CD4-positive, CD25-positive, alpha-beta regulatory T cell (primary cell): ENCODE measurements at regions not wholly inside any gene's neighbourhood (a gene's known extent, or its start where the extent isn't known, plus 50 kb on each side); places are given as distances from the start of the nearest gene placed in this dataset.

Experiments used
- ATAC-seq, 2 donors: fragments of 150-1000 bp; cut with Tn5 transposase; one replicate each; pipeline ENCODE4 v1.10.0; 2021; ENCODE audit warnings: low read depth in 2 of 2, moderate number of reproducible peaks in 2 of 2, moderate library complexity in 1 of 2
- DNase-seq, 3 donors: peaks; one replicate each; pipeline versions ENCODE4 v3.0.0 to v3.0.0-alpha.2; 2012 to 2022; ENCODE audit warnings: mixed read lengths in 1 of 3
- H3K27ac ChIP-seq: one replicate; pipeline ENCODE4 v1.7.0; 2013; ENCODE audit warnings: mild to moderate bottlenecking, low read length; ENCODE audit not compliant: insufficient read depth, poor library complexity, severe bottlenecking
- H3K27me3 ChIP-seq: one replicate; pipeline ENCODE4 v1.7.0; 2013; ENCODE audit warnings: low read length; ENCODE audit not compliant: control insufficient read depth, insufficient read depth
- H3K36me3 ChIP-seq: one replicate; pipeline ENCODE4 v1.7.0; 2013; ENCODE audit warnings: mild to moderate bottlenecking, low read length, moderate library complexity; ENCODE audit not compliant: control insufficient read depth, insufficient read depth
- H3K4me1 ChIP-seq: 2 replicates; pipeline ENCODE4 v1.7.0; 2013; ENCODE audit warnings: mild to moderate bottlenecking, low read length; ENCODE audit not compliant: insufficient read depth, control insufficient read depth, poor library complexity, severe bottlenecking
- H3K4me3 ChIP-seq: one replicate; pipeline ENCODE4 v1.7.0; 2013; ENCODE audit warnings: low read depth, mild to moderate bottlenecking, low read length, moderate library complexity
- H3K9me3 ChIP-seq, 2 experiments: 1 replicate in 1 of 2; 2 replicates in 1 of 2; pipeline ENCODE4 v1.7.0; 2013; ENCODE audit warnings: low read length in 2 of 2, mild to moderate bottlenecking in 1 of 2, moderate library complexity in 1 of 2; ENCODE audit not compliant: control insufficient read depth in 2 of 2
- H3K27ac Mint-ChIP-seq, 3 donors: one replicate each; pipeline ENCODE4 v1.8.0; 2020 to 2022; ENCODE audit warnings: mild to moderate bottlenecking in 3 of 3, mixed read lengths in 3 of 3, moderate library complexity in 2 of 3
- H3K27me3 Mint-ChIP-seq: one replicate; pipeline ENCODE4 v1.8.0; 2022; ENCODE audit warnings: mild to moderate bottlenecking, mixed read lengths
- H3K36me3 Mint-ChIP-seq: one replicate; pipeline ENCODE4 v1.8.0; 2020; ENCODE audit warnings: mixed read lengths
- H3K4me1 Mint-ChIP-seq, 4 donors: one replicate each; pipeline ENCODE4 v1.8.0; 2020 to 2022; ENCODE audit warnings: mixed read lengths in 4 of 4, mild to moderate bottlenecking in 1 of 4
- H3K4me3 Mint-ChIP-seq, 4 donors: one replicate each; pipeline ENCODE4 v1.8.0; 2020 to 2022; ENCODE audit warnings: mild to moderate bottlenecking in 4 of 4, mixed read lengths in 4 of 4, moderate library complexity in 3 of 4
- H3K9me3 Mint-ChIP-seq, 7 donors: one replicate each; pipeline ENCODE4 v1.8.0; 2020 to 2022; ENCODE audit warnings: mixed read lengths in 7 of 7, mild to moderate bottlenecking in 3 of 7, moderate library complexity in 2 of 7

- peak in 1 of 3 donors; percentile 1 for DNase-seq
- H3K27ac Mint-ChIP-seq: no peak overlapping the region
- H3K9me3 Mint-ChIP-seq: peaks cover 0 to 15% (median 5%) of the 10 kb centered on the region in 7 donors
- H3K27me3 ChIP-seq: no peaks in the 10 kb centered on the region
- H3K36me3 Mint-ChIP-seq: no peaks in the 10 kb centered on the region
- H3K4me1 ChIP-seq: no peaks in the 10 kb centered on the region
- no peak overlapping the region for H3K4me3 ChIP-seq
- no peaks in the 10 kb centered on the region for H3K27me3 Mint-ChIP-seq
- no peak overlapping the region for H3K4me3 Mint-ChIP-seq
- no peaks in the 10 kb centered on the region for H3K4me1 Mint-ChIP-seq
- no peak for ATAC-seq
- no peak overlapping the region for H3K27ac ChIP-seq
- H3K9me3 ChIP-seq: no peaks in the 10 kb centered on the region
- H3K36me3 ChIP-seq: no peaks in the 10 kb centered on the region
Measured at GRCh38 chr2:122273785-122274419, 518.5 kb downstream of the TSN start.

- H3K27me3 ChIP-seq: no peaks in the 10 kb centered on the region
- H3K4me1 ChIP-seq: no peaks in the 10 kb centered on the region
- no peaks in the 10 kb centered on the region for H3K9me3 ChIP-seq
- no peak overlapping the region for H3K4me3 ChIP-seq
- DNase-seq (no peak), ATAC-seq (no peak)
- no peaks in the 10 kb centered on the region for H3K36me3 ChIP-seq
- Mint-ChIP-seq H3K4me1 (no peaks in the 10 kb centered on the region), H3K27me3 (no peaks in the 10 kb centered on the region), H3K4me3 (no peak overlapping the region), H3K27ac (no peak overlapping the region), H3K36me3 (no peaks in the 10 kb centered on the region), H3K9me3 (peaks cover 0 to 11% (median 3%) of the 10 kb centered on the region in 7 donors)
- no peak overlapping the region for H3K27ac ChIP-seq
Measured at GRCh38 chr2:122277956-122278355, 522.5 kb downstream of the TSN start.

GRCh38 chr2:122300758-122301157, 545.3 kb downstream of the TSN start:
- Mint-ChIP-seq H3K4me3 (no peak overlapping the region), H3K36me3 (no peaks in the 10 kb centered on the region), H3K27ac (no peak overlapping the region), H3K27me3 (no peaks in the 10 kb centered on the region), H3K4me1 (no peaks in the 10 kb centered on the region), H3K9me3 (peaks cover 1 to 30% (median 4%) of the 10 kb centered on the region in 7 donors)
- Histone ChIP-seq H3K4me3 (no peak overlapping the region), H3K36me3 (no peaks in the 10 kb centered on the region), H3K4me1 (no peaks in the 10 kb centered on the region), H3K9me3 (no peaks in the 10 kb centered on the region), H3K27ac (no peak overlapping the region), H3K27me3 (no peaks in the 10 kb centered on the region)
- no peak for ATAC-seq
- DNase-seq: no peak

GRCh38 chr2:122307763-122308162, 552.3 kb downstream of the TSN start:
- Histone ChIP-seq H3K36me3 (no peaks in the 10 kb centered on the region), H3K27ac (no peak overlapping the region), H3K9me3 (no peaks in the 10 kb centered on the region), H3K4me1 (no peaks in the 10 kb centered on the region), H3K27me3 (no peaks in the 10 kb centered on the region), H3K4me3 (no peak overlapping the region)
- Mint-ChIP-seq H3K4me3 (no peak overlapping the region), H3K27me3 (no peaks in the 10 kb centered on the region), H3K27ac (no peak overlapping the region), H3K4me1 (no peaks in the 10 kb centered on the region), H3K9me3 (peaks cover 0 to 21% (median 3%) of the 10 kb centered on the region in 7 donors), H3K36me3 (no peaks in the 10 kb centered on the region)
- no peak for ATAC-seq
- no peak for DNase-seq

GRCh38 chr2:122315306-122315705, 559.9 kb downstream of the TSN start:
- Histone ChIP-seq H3K9me3 (no peaks in the 10 kb centered on the region), H3K4me3 (no peak overlapping the region), H3K4me1 (no peaks in the 10 kb centered on the region), H3K27me3 (no peaks in the 10 kb centered on the region), H3K27ac (no peak overlapping the region), H3K36me3 (no peaks in the 10 kb centered on the region)
- H3K27ac Mint-ChIP-seq: no peak overlapping the region
- no peaks in the 10 kb centered on the region for H3K4me1 Mint-ChIP-seq
- DNase-seq (no peak), ATAC-seq (no peak)
- H3K9me3 Mint-ChIP-seq: peaks cover 0 to 10% (median 4%) of the 10 kb centered on the region in 7 donors
- H3K27me3 Mint-ChIP-seq: no peaks in the 10 kb centered on the region
- no peak overlapping the region for H3K4me3 Mint-ChIP-seq
- no peaks in the 10 kb centered on the region for H3K36me3 Mint-ChIP-seq

GRCh38 chr2:122319539-122320132, 564.2 kb downstream of the TSN start:
- no peak for DNase-seq
- Mint-ChIP-seq H3K9me3 (peaks cover 0 to 9% (median 4%) of the 10 kb centered on the region in 7 donors), H3K4me3 (no peak overlapping the region), H3K36me3 (no peaks in the 10 kb centered on the region), H3K27me3 (no peaks in the 10 kb centered on the region), H3K4me1 (no peaks in the 10 kb centered on the region), H3K27ac (no peak overlapping the region)
- H3K27ac ChIP-seq: no peak overlapping the region
- no peaks in the 10 kb centered on the region for H3K27me3 ChIP-seq
- no peaks in the 10 kb centered on the region for H3K4me1 ChIP-seq
- H3K36me3 ChIP-seq: no peaks in the 10 kb centered on the region
- no peak for ATAC-seq
- H3K4me3 ChIP-seq: no peak overlapping the region
- H3K9me3 ChIP-seq: no peaks in the 10 kb centered on the region

- H3K36me3 Mint-ChIP-seq: no peaks in the 10 kb centered on the region
- no peaks in the 10 kb centered on the region for H3K27me3 Mint-ChIP-seq
- Histone ChIP-seq H3K9me3 (no peaks in the 10 kb centered on the region), H3K27ac (no peak overlapping the region), H3K4me1 (no peaks in the 10 kb centered on the region), H3K27me3 (no peaks in the 10 kb centered on the region), H3K4me3 (no peak overlapping the region), H3K36me3 (no peaks in the 10 kb centered on the region)
- ATAC-seq: no peak
- H3K4me3 Mint-ChIP-seq: no peak overlapping the region
- peaks cover 0 to 9% (median 2%) of the 10 kb centered on the region in 7 donors for H3K9me3 Mint-ChIP-seq
- no peak overlapping the region for H3K27ac Mint-ChIP-seq
- no peak for DNase-seq
- no peaks in the 10 kb centered on the region for H3K4me1 Mint-ChIP-seq
Measured at GRCh38 chr2:122322815-122323214, 567.4 kb downstream of the TSN start.

GRCh38 chr2:122323927-122324326, 568.5 kb downstream of the TSN start:
- Mint-ChIP-seq H3K27me3 (no peaks in the 10 kb centered on the region), H3K27ac (no peak overlapping the region), H3K36me3 (no peaks in the 10 kb centered on the region), H3K4me3 (no peak overlapping the region), H3K4me1 (no peaks in the 10 kb centered on the region), H3K9me3 (peaks cover 0 to 9% (median 0%) of the 10 kb centered on the region in 7 donors)
- H3K36me3 ChIP-seq: no peaks in the 10 kb centered on the region
- DNase-seq (no peak), ATAC-seq (no peak)
- H3K4me1 ChIP-seq: no peaks in the 10 kb centered on the region
- no peak overlapping the region for H3K27ac ChIP-seq
- H3K9me3 ChIP-seq: no peaks in the 10 kb centered on the region
- H3K4me3 ChIP-seq: no peak overlapping the region
- no peaks in the 10 kb centered on the region for H3K27me3 ChIP-seq
